H1 (cell line): ENCODE measurements at regions not wholly inside any gene's neighbourhood (a gene's known extent, or its start where the extent isn't known, plus 50 kb on each side); places are given as distances from the start of the nearest gene placed in this dataset.

Experiments
- ATF2 ChIP-seq: IDR thresholded peaks from 2 replicates; pipeline ENCODE4 v1.6.1; 2012; ENCODE audit warnings: low read length, inconsistent platforms
- CEBPB ChIP-seq: IDR thresholded peaks from 2 replicates; pipeline ENCODE4 v1.6.1; 2012; ENCODE audit warnings: low read depth, low read length
- CHD7 ChIP-seq: fragments of 300-600 bp; sonication (generic); IDR thresholded peaks from 2 replicates; pipeline ENCODE4 v1.7.1; 2012; ENCODE audit warnings: low read length, moderate library complexity, mild to moderate bottlenecking, inconsistent platforms; ENCODE audit not compliant: insufficient replicate concordance
- CTCF ChIP-seq, 3 experiments: IDR thresholded peaks; 1 replicate in 2 of 3; 2 replicates in 1 of 3; pipeline versions ENCODE4 v1.5.1 to v1.6.1; 2011; ENCODE audit warnings: low read length in 3 of 3, mild to moderate bottlenecking in 3 of 3, inconsistent platforms in 2 of 3, low read depth in 1 of 3, moderate library complexity in 1 of 3; ENCODE audit not compliant: insufficient read depth in 1 of 3; ENCODE audit errors: control extremely low read depth in 1 of 3
- GTF2F1 ChIP-seq: IDR thresholded peaks from 2 replicates; pipeline ENCODE4 v1.6.1; 2012; ENCODE audit warnings: low read depth, low read length, improper control_type of control experiment, borderline replicate concordance
- KDM5A ChIP-seq: fragments of 200-600 bp; IDR thresholded peaks from 2 replicates; pipeline ENCODE4 v1.7.1; 2012; ENCODE audit warnings: mild to moderate bottlenecking, low read length, inconsistent platforms, mixed read lengths
- POLR2A ChIP-seq, 2 experiments: IDR thresholded peaks; 1 replicate in 1 of 2; 2 replicates in 1 of 2; pipeline ENCODE4 v1.6.1; 2011; ENCODE audit warnings: low read depth in 2 of 2, low read length in 2 of 2, mild to moderate bottlenecking in 2 of 2; ENCODE audit errors: control extremely low read depth in 1 of 2
- POLR2AphosphoS5 ChIP-seq: IDR thresholded peaks from 2 replicates; pipeline ENCODE4 v1.6.1; 2011; ENCODE audit warnings: low read depth, low read length
- SP4 ChIP-seq: IDR thresholded peaks from 2 replicates; pipeline ENCODE4 v1.6.1; 2012; ENCODE audit warnings: low read length, inconsistent platforms

- no peak for TF ChIP-seq CEBPB
- no peak for TF ChIP-seq POLR2A (IDR thresholded peaks at IDR 0.05; ENCODE audit: control extremely low read depth in 1 of 2, low read depth in 2 of 2, low read length in 2 of 2)
- no peak for TF ChIP-seq CHD7
- TF ChIP-seq SP4, result no peak
- no peak for TF ChIP-seq CTCF (IDR thresholded peaks at IDR 0.05; ENCODE audit: control extremely low read depth in 1 of 3, insufficient read depth in 1 of 3, low read depth in 1 of 3, low read length in 3 of 3)
- TF ChIP-seq GTF2F1, result no peak
- TF ChIP-seq ATF2, result no peak
- TF ChIP-seq POLR2AphosphoS5, result no peak
- TF ChIP-seq KDM5A, result no peak
Measured at GRCh38 chr18:78882585-78882984, 97.0 kb upstream of the SALL3 start.
